Fibroblast of lung (primary cell): ENCODE measurements at regions not wholly inside any gene's neighbourhood (a gene's known extent, or its start where the extent isn't known, plus 50 kb on each side); places are given as distances from the start of the nearest gene placed in this dataset.

ENCODE experiments used
- CTCF ChIP-seq, 2 donors: IDR thresholded peaks in 1 of 2; conservative IDR thresholded peaks in 1 of 2; 1 replicate in 1 of 2; 2 replicates in 1 of 2; pipeline ENCODE4 v1.5.1; 2011 to 2012; ENCODE audit warnings: low read length in 2 of 2, control low read depth in 1 of 2, inconsistent platforms in 1 of 2, low read depth in 1 of 2, mild to moderate bottlenecking in 1 of 2
- EZH2 ChIP-seq: IDR thresholded peaks from 2 replicates; pipeline ENCODE4 v1.5.1; 2012; ENCODE audit warnings: low read length, control low read depth, mild to moderate bottlenecking; ENCODE audit errors: missing control alignments

- TF ChIP-seq EZH2 = no peak
- no peak for TF ChIP-seq CTCF (conservative IDR thresholded peaks at IDR 0.05 in 1 of 2, IDR thresholded peaks at IDR 0.05 in 1 of 2; ENCODE audit: low read depth in 1 of 2, low read length in 2 of 2)
These were observed 70.1 kb downstream of the KLF15 start for GRCh38 chr3:126287171-126287535.
